Gastrocnemius medialis (tissue), 4 donors: ENCODE measurements at regions not wholly inside any gene's neighbourhood (a gene's known extent, or its start where the extent isn't known, plus 50 kb on each side); places are given as distances from the start of the nearest gene placed in this dataset.
A peak's percentile ranks its signal among the peaks of the same experiment; 100 is the strongest.

Experiments used
- ATAC-seq, 2 donors: fragments of 150-250 bp; one replicate each; pipeline ENCODE4 v1.9.1; 2016
- DNase-seq, 2 donors: peaks; one replicate each; pipeline ENCODE4 v3.0.0-alpha.2; 2019
- H3K27ac ChIP-seq, 4 donors: fragments of 200-600 bp; sonication (generic); 1 replicate in 1 of 4; 2 replicates in 3 of 4; pipeline ENCODE4 v1.5.1; 2016 to 2018; ENCODE audit warnings: mild to moderate bottlenecking in 2 of 4, moderate library complexity in 1 of 4
- H3K27me3 ChIP-seq, 3 donors: fragments of 200-600 bp; sonication (generic) in 2 of 3; 1 replicate in 1 of 3; 2 replicates in 2 of 3; pipeline versions ENCODE4 v1.5.1 to v1.6.0; 2016 to 2019; ENCODE audit warnings: mild to moderate bottlenecking in 1 of 3, moderate library complexity in 1 of 3
- H3K36me3 ChIP-seq, 2 donors: fragments of 200-600 bp; sonication (generic) in 1 of 2; one replicate each; pipeline ENCODE4 v1.5.1; 2017 to 2018
- H3K4me1 ChIP-seq, 2 donors: fragments of 200-600 bp; sonication (generic) in 1 of 2; one replicate each; pipeline ENCODE4 v1.5.1; 2016 to 2017; ENCODE audit warnings: mild to moderate bottlenecking in 2 of 2
- H3K4me3 ChIP-seq, 4 donors: fragments of 200-600 bp; sonication (generic) in 3 of 4; 1 replicate in 1 of 4; 2 replicates in 3 of 4; pipeline ENCODE4 v1.5.1; 2016 to 2019; ENCODE audit warnings: mild to moderate bottlenecking in 2 of 4
- H3K9me3 ChIP-seq, 3 donors: fragments of 200-600 bp; sonication (generic) in 2 of 3; 1 replicate in 1 of 3; 2 replicates in 2 of 3; pipeline ENCODE4 v1.5.1; 2016 to 2019
- CTCF ChIP-seq, 5 experiments: fragments of 450-650 bp in 3 of 5; fragments of 200-600 bp in 2 of 5; sonication (generic) in 2 of 5; IDR thresholded peaks in 4 of 5; conservative IDR thresholded peaks in 1 of 5; 1 replicate in 4 of 5; 2 replicates in 1 of 5; pipeline ENCODE4 v1.5.1; 2016 to 2019; ENCODE audit warnings: antibody characterized with exemption in 5 of 5, mild to moderate bottlenecking in 3 of 5, moderate library complexity in 3 of 5
- POLR2A ChIP-seq, 2 donors: fragments of 450-650 bp; IDR thresholded peaks; one replicate each; pipeline ENCODE4 v1.6.1; 2017; ENCODE audit warnings: antibody characterized with exemption in 2 of 2, mild to moderate bottlenecking in 2 of 2, moderate library complexity in 2 of 2
- in situ Hi-C, 4 donors: fragments of 200-750 bp; cut with MboI; loops; one replicate each; pipeline versions ENCODE4 v1.15.0 to v1.8.0; 2017; ENCODE audit warnings: low sequenced_read_pairs in 4 of 4
- intact Hi-C: fragments of 100-400 bp; cut with DNase I; formaldehyde crosslinking; loops from one replicate; pipeline ENCODE4 v1.15.1; 2023; ENCODE audit warnings: low total_unique reads

- intact Hi-C loops, result loop anchor here (10.0 kb wide), 1 partner anchor 80 kb away; no protein-coding TSS in a partner anchor
- H3K4me3 ChIP-seq, result no peak overlapping the region
- in situ Hi-C loops, result no loop called here
Measured at GRCh38 chr14:35224615-35225014, 67.6 kb upstream of the PSMA6 start.

GRCh38 chr14:35229084-35229791, 62.9 kb upstream of the PSMA6 start:
- DNase-seq (no peak), ATAC-seq (no peak)
- intact Hi-C loops (loop anchor here (10.0 kb wide), 1 partner anchor 84 kb away; no protein-coding TSS in a partner anchor), in situ Hi-C loops (no loop called here)
- no peak overlapping the region for H3K4me3 ChIP-seq
- TF ChIP-seq CTCF (IDR thresholded peaks at IDR 0.05 in 4 of 5, conservative IDR thresholded peaks at IDR 0.05 in 1 of 5), result peak in 3 of 5 experiments; percentile 19 to 38 (median 29)
- no peak for TF ChIP-seq POLR2A (IDR thresholded peaks at IDR 0.05)
- H3K36me3 ChIP-seq, result no peaks in the 10 kb centered on the region
- no peaks in the 10 kb centered on the region for H3K9me3 ChIP-seq
- peaks cover 0 to 5% of the 10 kb centered on the region in 2 donors for H3K4me1 ChIP-seq
- H3K27ac ChIP-seq, result no peak overlapping the region
- no peaks in the 10 kb centered on the region for H3K27me3 ChIP-seq

More at GRCh38 chr14:35224615-35225014, 67.6 kb upstream of the PSMA6 start:
- no peaks in the 10 kb centered on the region for H3K36me3 ChIP-seq
- ATAC-seq, result no peak
- peaks cover 11 to 13% of the 10 kb centered on the region in 2 donors for H3K4me1 ChIP-seq
- no peaks in the 10 kb centered on the region for H3K9me3 ChIP-seq
- H3K27me3 ChIP-seq, result no peaks in the 10 kb centered on the region
- no peak for DNase-seq
- no peak for TF ChIP-seq CTCF (IDR thresholded peaks at IDR 0.05 in 4 of 5, conservative IDR thresholded peaks at IDR 0.05 in 1 of 5)
- no peak for TF ChIP-seq POLR2A (IDR thresholded peaks at IDR 0.05)
- H3K27ac ChIP-seq, result peak overlapping the region in 1 of 4 donors; percentile 38

- Histone ChIP-seq H3K27me3 (no peaks in the 10 kb centered on the region), H3K4me3 (no peak overlapping the region), H3K9me3 (no peaks in the 10 kb centered on the region), H3K36me3 (no peaks in the 10 kb centered on the region), H3K27ac (no peak overlapping the region), H3K4me1 (no peaks in the 10 kb centered on the region)
- DNase-seq, result no peak
- TF ChIP-seq CTCF (IDR thresholded peaks at IDR 0.05 in 4 of 5, conservative IDR thresholded peaks at IDR 0.05 in 1 of 5), result no peak
- no peak for TF ChIP-seq POLR2A (IDR thresholded peaks at IDR 0.05)
- ATAC-seq, result no peak
- intact Hi-C loops (loop anchor here (10.0 kb wide), 1 partner anchor 85 kb away; no protein-coding TSS in a partner anchor), in situ Hi-C loops (no loop called here)
Measured at GRCh38 chr14:35229792-35230089, 62.4 kb upstream of the PSMA6 start.

GRCh38 chr14:35231207-35231760, 60.9 kb upstream of the PSMA6 start:
- Histone ChIP-seq H3K27me3 (no peaks in the 10 kb centered on the region), H3K36me3 (no peaks in the 10 kb centered on the region), H3K4me1 (no peaks in the 10 kb centered on the region), H3K4me3 (no peak overlapping the region), H3K27ac (no peak overlapping the region), H3K9me3 (no peaks in the 10 kb centered on the region)
- no peak for DNase-seq
- no peak for ATAC-seq
- TF ChIP-seq POLR2A (IDR thresholded peaks at IDR 0.05) (no peak), CTCF (IDR thresholded peaks at IDR 0.05 in 4 of 5, conservative IDR thresholded peaks at IDR 0.05 in 1 of 5) (no peak)
- intact Hi-C loops, result no loop called here
- in situ Hi-C loops, result no loop called here
